H1 (cell line): ENCODE measurements at regions not wholly inside any gene's neighbourhood (a gene's known extent, or its start where the extent isn't known, plus 50 kb on each side); places are given as distances from the start of the nearest gene placed in this dataset.

Experiments
- CEBPB ChIP-seq: IDR thresholded peaks from 2 replicates; pipeline ENCODE4 v1.6.1; 2012; ENCODE audit warnings: low read depth, low read length
- CHD2 ChIP-seq: IDR thresholded peaks from 2 replicates; pipeline ENCODE4 v1.6.1; 2012; ENCODE audit warnings: low read length, improper control_type of control experiment
- EGR1 ChIP-seq: IDR thresholded peaks from 2 replicates; pipeline ENCODE4 v1.6.1; 2011; ENCODE audit warnings: low read depth, low read length, borderline replicate concordance
- EP300 ChIP-seq, 2 experiments: IDR thresholded peaks; 1 replicate in 1 of 2; 2 replicates in 1 of 2; pipeline ENCODE4 v1.6.1; 2011 to 2012; ENCODE audit warnings: low read depth in 2 of 2, low read length in 2 of 2, mild to moderate bottlenecking in 2 of 2, borderline replicate concordance in 1 of 2, inconsistent platforms in 1 of 2, moderate library complexity in 1 of 2
- EZH2 ChIP-seq: fragments of 200-600 bp; sonication (generic); IDR thresholded peaks from 2 replicates; pipeline ENCODE4 v1.7.1; 2012; ENCODE audit warnings: low read depth, mild to moderate bottlenecking, moderate library complexity, low read length, inconsistent platforms; ENCODE audit not compliant: severe bottlenecking
- PHF8 ChIP-seq: fragments of 200-600 bp; sonication (generic); conservative IDR thresholded peaks from 2 replicates; pipeline ENCODE4 v1.7.1; 2012; ENCODE audit warnings: low read depth, mild to moderate bottlenecking, inconsistent platforms, low read length, moderate library complexity
- POLR2A ChIP-seq, 2 experiments: IDR thresholded peaks; 1 replicate in 1 of 2; 2 replicates in 1 of 2; pipeline ENCODE4 v1.6.1; 2011; ENCODE audit warnings: low read depth in 2 of 2, low read length in 2 of 2, mild to moderate bottlenecking in 2 of 2; ENCODE audit errors: control extremely low read depth in 1 of 2
- SAP30 ChIP-seq: fragments of 300-600 bp; sonication (generic); IDR thresholded peaks from 2 replicates; pipeline ENCODE4 v1.7.1; 2012; ENCODE audit warnings: low read length, moderate library complexity, mild to moderate bottlenecking, inconsistent platforms; ENCODE audit not compliant: insufficient read depth, insufficient replicate concordance
- SP4 ChIP-seq: IDR thresholded peaks from 2 replicates; pipeline ENCODE4 v1.6.1; 2012; ENCODE audit warnings: low read length, inconsistent platforms
- SUZ12 ChIP-seq: fragments of 200-600 bp; sonication (generic); IDR thresholded peaks from 2 replicates; pipeline ENCODE4 v1.6.1; 2012; ENCODE audit warnings: mild to moderate bottlenecking, inconsistent platforms, low read length, moderate library complexity, mixed read lengths
- TEAD4 ChIP-seq: IDR thresholded peaks from 2 replicates; pipeline ENCODE4 v1.6.1; 2012; ENCODE audit warnings: low read depth, low read length, inconsistent platforms, mixed read lengths
- YY1 ChIP-seq: IDR thresholded peaks from 2 replicates; pipeline ENCODE4 v1.6.1; 2011; ENCODE audit warnings: low read depth, mild to moderate bottlenecking, low read length
- TF ChIP-seq, protein P1 (sequence below), 3 experiments: IDR thresholded peaks; 1 replicate in 2 of 3; 2 replicates in 1 of 3; pipeline versions ENCODE4 v1.5.1 to v1.6.1; 2011; ENCODE audit warnings: low read length in 3 of 3, mild to moderate bottlenecking in 3 of 3, inconsistent platforms in 2 of 3, low read depth in 1 of 3, moderate library complexity in 1 of 3; ENCODE audit not compliant: insufficient read depth in 1 of 3; ENCODE audit errors: control extremely low read depth in 1 of 3

DNA sequence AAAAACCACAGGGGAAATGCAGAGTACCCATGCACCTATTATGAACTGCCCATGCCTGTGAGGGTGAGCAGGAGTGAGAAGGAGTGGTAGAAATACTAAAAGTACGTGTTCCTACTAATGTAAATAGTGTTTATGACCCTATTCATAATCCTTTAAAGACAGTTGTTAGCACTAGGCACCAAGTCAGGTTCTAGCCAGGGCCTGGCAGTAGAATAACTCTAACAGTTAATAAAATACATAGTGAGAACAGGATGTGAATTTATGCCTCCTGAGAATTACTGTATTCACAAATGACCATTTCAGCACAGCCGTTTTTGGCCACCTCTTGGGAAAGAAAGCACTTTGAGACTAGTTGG is 103.2 kb upstream of the TARS1 start:
- no peak for TF ChIP-seq PHF8
- no peak for TF ChIP-seq EP300 (IDR thresholded peaks at IDR 0.05; ENCODE audit: borderline replicate concordance in 1 of 2, low read depth in 2 of 2, low read length in 2 of 2)
- no peak for TF ChIP-seq POLR2A (IDR thresholded peaks at IDR 0.05; ENCODE audit: control extremely low read depth in 1 of 2, low read depth in 2 of 2, low read length in 2 of 2)
- TF ChIP-seq SAP30 = no peak
- no peak for TF ChIP-seq YY1
- no peak for TF ChIP-seq TEAD4
- TF ChIP-seq, protein P1, sequence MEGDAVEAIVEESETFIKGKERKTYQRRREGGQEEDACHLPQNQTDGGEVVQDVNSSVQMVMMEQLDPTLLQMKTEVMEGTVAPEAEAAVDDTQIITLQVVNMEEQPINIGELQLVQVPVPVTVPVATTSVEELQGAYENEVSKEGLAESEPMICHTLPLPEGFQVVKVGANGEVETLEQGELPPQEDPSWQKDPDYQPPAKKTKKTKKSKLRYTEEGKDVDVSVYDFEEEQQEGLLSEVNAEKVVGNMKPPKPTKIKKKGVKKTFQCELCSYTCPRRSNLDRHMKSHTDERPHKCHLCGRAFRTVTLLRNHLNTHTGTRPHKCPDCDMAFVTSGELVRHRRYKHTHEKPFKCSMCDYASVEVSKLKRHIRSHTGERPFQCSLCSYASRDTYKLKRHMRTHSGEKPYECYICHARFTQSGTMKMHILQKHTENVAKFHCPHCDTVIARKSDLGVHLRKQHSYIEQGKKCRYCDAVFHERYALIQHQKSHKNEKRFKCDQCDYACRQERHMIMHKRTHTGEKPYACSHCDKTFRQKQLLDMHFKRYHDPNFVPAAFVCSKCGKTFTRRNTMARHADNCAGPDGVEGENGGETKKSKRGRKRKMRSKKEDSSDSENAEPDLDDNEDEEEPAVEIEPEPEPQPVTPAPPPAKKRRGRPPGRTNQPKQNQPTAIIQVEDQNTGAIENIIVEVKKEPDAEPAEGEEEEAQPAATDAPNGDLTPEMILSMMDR (IDR thresholded peaks at IDR 0.05; ENCODE audit: control extremely low read depth in 1 of 3, insufficient read depth in 1 of 3, low read depth in 1 of 3, low read length in 3 of 3) = no peak
- TF ChIP-seq CEBPB = no peak
- no peak for TF ChIP-seq CHD2
- TF ChIP-seq EGR1 = no peak
- TF ChIP-seq EZH2 = no peak
- TF ChIP-seq SP4 = no peak
- no peak for TF ChIP-seq SUZ12
